Mammary epithelial cell (primary cell): ENCODE measurements at regions not wholly inside any gene's neighbourhood (a gene's known extent, or its start where the extent isn't known, plus 50 kb on each side); places are given as distances from the start of the nearest gene placed in this dataset.

ENCODE experiments used
- CTCF ChIP-seq, 2 donors: IDR thresholded peaks in 1 of 2; conservative IDR thresholded peaks in 1 of 2; 2 replicates each; pipeline ENCODE4 v1.5.1; 2011 to 2012; ENCODE audit warnings: inconsistent platforms in 2 of 2, low read length in 2 of 2, mild to moderate bottlenecking in 2 of 2, control low read depth in 1 of 2, low read depth in 1 of 2; ENCODE audit not compliant: insufficient read depth in 1 of 2; ENCODE audit errors: extremely low read depth in 1 of 2
- EZH2 ChIP-seq: IDR thresholded peaks from 2 replicates; pipeline ENCODE4 v1.6.1; 2012; ENCODE audit warnings: low read length, inconsistent platforms, borderline replicate concordance

DNA sequence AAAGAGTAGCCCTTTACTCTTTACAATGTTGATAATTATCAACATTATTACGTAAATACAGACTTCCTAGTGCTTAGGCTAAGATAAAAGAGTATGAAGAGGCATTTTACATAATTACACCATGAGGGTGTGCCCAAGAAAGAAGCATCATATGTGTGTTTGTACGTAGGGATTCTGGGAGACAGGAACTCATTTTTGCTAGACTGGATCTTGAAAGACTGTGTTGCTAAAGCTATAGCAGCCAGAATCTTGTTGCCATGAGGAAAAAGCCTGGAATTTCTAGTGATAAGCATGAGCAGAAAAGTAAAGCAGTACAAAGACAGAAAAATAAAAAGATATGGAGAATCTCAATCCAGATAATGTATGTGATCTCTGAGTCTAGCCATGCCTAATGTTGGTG, 72.1 kb downstream of the JRKL start:
- no peak for TF ChIP-seq CTCF (conservative IDR thresholded peaks at IDR 0.05 in 1 of 2, IDR thresholded peaks at IDR 0.05 in 1 of 2; ENCODE audit: extremely low read depth in 1 of 2, insufficient read depth in 1 of 2, low read depth in 1 of 2, low read length in 2 of 2)
- no peak for TF ChIP-seq EZH2
